HCT116 (cell line): ENCODE measurements at regions not wholly inside any gene's neighbourhood (a gene's known extent, or its start where the extent isn't known, plus 50 kb on each side); places are given as distances from the start of the nearest gene placed in this dataset.

Source experiments
- ATF3 ChIP-seq: IDR thresholded peaks from 2 replicates; pipeline ENCODE4 v1.6.1; 2012
- CEBPB ChIP-seq: IDR thresholded peaks from 2 replicates; pipeline ENCODE4 v1.6.1; 2012; ENCODE audit warnings: low read depth
- CTCF ChIP-seq, 3 experiments: fragments of 200-600 bp in 1 of 3; sonication (generic) in 1 of 3; IDR thresholded peaks in 2 of 3; conservative IDR thresholded peaks in 1 of 3; 2 replicates each; pipeline ENCODE4 v1.5.1; 2012 to 2017; ENCODE audit warnings: low read depth in 2 of 3, low read length in 2 of 3, antibody characterized with exemption in 1 of 3, borderline replicate concordance in 1 of 3, control low read depth in 1 of 3, mild to moderate bottlenecking in 1 of 3, mixed read lengths in 1 of 3, mixed run types in 1 of 3, moderate library complexity in 1 of 3; ENCODE audit not compliant: insufficient read depth in 1 of 3
- EZH2 ChIP-seq: fragments of 200-600 bp; sonication (generic); IDR thresholded peaks from 2 replicates; pipeline ENCODE4 v1.6.1; 2017; ENCODE audit warnings: antibody characterized with exemption, mixed run types
- POLR2A ChIP-seq: IDR thresholded peaks from 2 replicates; pipeline ENCODE4 v1.7.0; 2011; ENCODE audit warnings: borderline replicate concordance; ENCODE audit not compliant: insufficient read depth, insufficient read length; ENCODE audit errors: extremely low read depth
- POLR2AphosphoS5 ChIP-seq: IDR thresholded peaks from 2 replicates; pipeline ENCODE4 v1.6.1; 2011; ENCODE audit warnings: mild to moderate bottlenecking, low read depth, low read length, moderate library complexity
- SRF ChIP-seq: IDR thresholded peaks from 2 replicates; pipeline ENCODE4 v1.6.1; 2012; ENCODE audit warnings: low read depth
- TCF7L2 ChIP-seq: IDR thresholded peaks from 2 replicates; pipeline ENCODE4 v1.7.0; 2011; ENCODE audit warnings: borderline replicate concordance, inconsistent platforms; ENCODE audit not compliant: insufficient read depth, insufficient read length; ENCODE audit errors: extremely low read depth
- ZNF274 ChIP-seq: fragments of 200-500 bp; sonication (Bioruptor generic); IDR thresholded peaks from 2 replicates; pipeline ENCODE4 v1.6.1; 2014; ENCODE audit warnings: mild to moderate bottlenecking, low read depth, low read length, inconsistent platforms
- TF ChIP-seq, protein P1 (sequence below): IDR thresholded peaks from 2 replicates; pipeline ENCODE4 v1.6.1; 2011; ENCODE audit warnings: mild to moderate bottlenecking, low read length, moderate library complexity; ENCODE audit not compliant: insufficient replicate concordance; ENCODE audit errors: extremely low read depth
- TF ChIP-seq, protein P2 (sequence below): IDR thresholded peaks from 2 replicates; pipeline ENCODE4 v1.6.1; 2012; ENCODE audit warnings: low read depth

GRCh38 chr5:172523146-172523745 lies 68.9 kb upstream of the SH3PXD2B start:
- TF ChIP-seq POLR2A: no peak
- TF ChIP-seq EZH2: no peak
- TF ChIP-seq CTCF (IDR thresholded peaks at IDR 0.05 in 2 of 3, conservative IDR thresholded peaks at IDR 0.05 in 1 of 3; ENCODE audit: borderline replicate concordance in 1 of 3, insufficient read depth in 1 of 3, low read depth in 2 of 3, low read length in 2 of 3): no peak
- no peak for TF ChIP-seq CEBPB
- no peak for TF ChIP-seq SRF
- TF ChIP-seq ZNF274: no peak
- TF ChIP-seq, protein P1, sequence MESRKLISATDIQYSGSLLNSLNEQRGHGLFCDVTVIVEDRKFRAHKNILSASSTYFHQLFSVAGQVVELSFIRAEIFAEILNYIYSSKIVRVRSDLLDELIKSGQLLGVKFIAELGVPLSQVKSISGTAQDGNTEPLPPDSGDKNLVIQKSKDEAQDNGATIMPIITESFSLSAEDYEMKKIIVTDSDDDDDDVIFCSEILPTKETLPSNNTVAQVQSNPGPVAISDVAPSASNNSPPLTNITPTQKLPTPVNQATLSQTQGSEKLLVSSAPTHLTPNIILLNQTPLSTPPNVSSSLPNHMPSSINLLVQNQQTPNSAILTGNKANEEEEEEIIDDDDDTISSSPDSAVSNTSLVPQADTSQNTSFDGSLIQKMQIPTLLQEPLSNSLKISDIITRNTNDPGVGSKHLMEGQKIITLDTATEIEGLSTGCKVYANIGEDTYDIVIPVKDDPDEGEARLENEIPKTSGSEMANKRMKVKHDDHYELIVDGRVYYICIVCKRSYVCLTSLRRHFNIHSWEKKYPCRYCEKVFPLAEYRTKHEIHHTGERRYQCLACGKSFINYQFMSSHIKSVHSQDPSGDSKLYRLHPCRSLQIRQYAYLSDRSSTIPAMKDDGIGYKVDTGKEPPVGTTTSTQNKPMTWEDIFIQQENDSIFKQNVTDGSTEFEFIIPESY: no peak
- TF ChIP-seq, protein P2, sequence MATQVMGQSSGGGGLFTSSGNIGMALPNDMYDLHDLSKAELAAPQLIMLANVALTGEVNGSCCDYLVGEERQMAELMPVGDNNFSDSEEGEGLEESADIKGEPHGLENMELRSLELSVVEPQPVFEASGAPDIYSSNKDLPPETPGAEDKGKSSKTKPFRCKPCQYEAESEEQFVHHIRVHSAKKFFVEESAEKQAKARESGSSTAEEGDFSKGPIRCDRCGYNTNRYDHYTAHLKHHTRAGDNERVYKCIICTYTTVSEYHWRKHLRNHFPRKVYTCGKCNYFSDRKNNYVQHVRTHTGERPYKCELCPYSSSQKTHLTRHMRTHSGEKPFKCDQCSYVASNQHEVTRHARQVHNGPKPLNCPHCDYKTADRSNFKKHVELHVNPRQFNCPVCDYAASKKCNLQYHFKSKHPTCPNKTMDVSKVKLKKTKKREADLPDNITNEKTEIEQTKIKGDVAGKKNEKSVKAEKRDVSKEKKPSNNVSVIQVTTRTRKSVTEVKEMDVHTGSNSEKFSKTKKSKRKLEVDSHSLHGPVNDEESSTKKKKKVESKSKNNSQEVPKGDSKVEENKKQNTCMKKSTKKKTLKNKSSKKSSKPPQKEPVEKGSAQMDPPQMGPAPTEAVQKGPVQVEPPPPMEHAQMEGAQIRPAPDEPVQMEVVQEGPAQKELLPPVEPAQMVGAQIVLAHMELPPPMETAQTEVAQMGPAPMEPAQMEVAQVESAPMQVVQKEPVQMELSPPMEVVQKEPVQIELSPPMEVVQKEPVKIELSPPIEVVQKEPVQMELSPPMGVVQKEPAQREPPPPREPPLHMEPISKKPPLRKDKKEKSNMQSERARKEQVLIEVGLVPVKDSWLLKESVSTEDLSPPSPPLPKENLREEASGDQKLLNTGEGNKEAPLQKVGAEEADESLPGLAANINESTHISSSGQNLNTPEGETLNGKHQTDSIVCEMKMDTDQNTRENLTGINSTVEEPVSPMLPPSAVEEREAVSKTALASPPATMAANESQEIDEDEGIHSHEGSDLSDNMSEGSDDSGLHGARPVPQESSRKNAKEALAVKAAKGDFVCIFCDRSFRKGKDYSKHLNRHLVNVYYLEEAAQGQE: no peak
- no peak for TF ChIP-seq ATF3
- no peak for TF ChIP-seq TCF7L2
- no peak for TF ChIP-seq POLR2AphosphoS5
